Heart right ventricle (tissue), 16 donors: ENCODE measurements at regions not wholly inside any gene's neighbourhood (a gene's known extent, or its start where the extent isn't known, plus 50 kb on each side); places are given as distances from the start of the nearest gene placed in this dataset.

ENCODE experiments used
- ATAC-seq, 8 donors: fragments of 200-7000 bp; cut with Tn5 transposase; one replicate each; pipeline ENCODE4 v1.9.1; 2020; ENCODE audit warnings: mild to moderate bottlenecking in 8 of 8, moderate library complexity in 8 of 8, moderate number of reproducible peaks in 1 of 8
- DNase-seq, 2 donors: peaks; one replicate each; pipeline ENCODE4 v3.0.0-alpha.2; 2020
- H3K27ac ChIP-seq, 10 donors: fragments of 200-600 bp; sonication (generic) in 2 of 10; one replicate each; pipeline versions ENCODE4 v1.5.0 to v1.8.0; 2020 to 2022; ENCODE audit warnings: mild to moderate bottlenecking in 3 of 10
- H3K27me3 ChIP-seq, 7 donors: fragments of 200-600 bp; one replicate each; pipeline ENCODE4 v1.8.0; 2021 to 2022; ENCODE audit warnings: mild to moderate bottlenecking in 2 of 7
- H3K36me3 ChIP-seq, 9 donors: fragments of 200-600 bp; sonication (generic) in 1 of 9; one replicate each; pipeline versions ENCODE4 v1.5.0 to v1.8.0; 2020 to 2022; ENCODE audit warnings: mild to moderate bottlenecking in 2 of 9
- H3K4me1 ChIP-seq, 9 donors: fragments of 200-600 bp; sonication (generic) in 1 of 9; one replicate each; pipeline versions ENCODE4 v1.5.0 to v1.8.0; 2020 to 2022; ENCODE audit warnings: mild to moderate bottlenecking in 4 of 9
- H3K4me3 ChIP-seq, 10 donors: fragments of 200-600 bp; sonication (generic) in 2 of 10; one replicate each; pipeline versions ENCODE4 v1.5.0 to v1.8.0; 2020 to 2022; ENCODE audit warnings: mild to moderate bottlenecking in 7 of 10, moderate library complexity in 2 of 10
- H3K9me3 ChIP-seq, 11 donors: fragments of 200-600 bp in 10 of 11; sonication (generic) in 2 of 11; one replicate each; pipeline versions ENCODE4 v1.5.0 to v1.8.0; 2013 to 2022; ENCODE audit warnings: mild to moderate bottlenecking in 2 of 11, control low read depth in 1 of 11, moderate library complexity in 1 of 11
- WGBS, 2 donors: extraction: QIAGEN DNeasy Blood & Tissue Kit; methylation state at CpG; one replicate each; pipeline ENCODE4 v1.1.7; 2013; ENCODE audit warnings: inconsistent platforms in 1 of 2; 5-methylcytosine and 5-hydroxymethylcytosine counted together
- intact Hi-C, 10 donors: fragments of 100-400 bp; cut with DNase I; formaldehyde crosslinking; loops; one replicate each; pipeline versions ENCODE4 v1.11.1 to v1.14.2; 2022
- TF ChIP-seq, protein P1 (sequence below), 9 donors: fragments of 200-600 bp; sonication (generic) in 2 of 9; IDR thresholded peaks; one replicate each; pipeline versions ENCODE4 v1.5.0 to v1.8.0; 2021 to 2022; ENCODE audit warnings: antibody characterized with exemption in 9 of 9, mild to moderate bottlenecking in 5 of 9, moderate library complexity in 1 of 9
- donor health status: Arrhythmogenic right ventricular cardiomyopathy.
- donor health status: ischemic (EF 13 %, LVEDD 7.1; RV severe dilation, severe dysfunction).
- donor health status: healthy with polysubstance abuse.
- donor health status: DM: no; HTN: yes; CAD: no.
- donor health status: DM: no; HTN: no; CAD: no.
- donor health status: ischemic (EF 25% LVEDD 6.9; RV normal size, moderate dysfunction).
- donor health status: ischemic (EF 25% LVEDD 5.7; RV mildly dilated, moderate dysfunction).
- donor health status: healthy.
- donor health status: DM: yes; HTN: yes; CAD: no.
- donor health status: Ischemic cardiomyopathy.
- donor health status: ischemic (EF 35%, LVEDD 5.7; RV mildly dilated, moderate dysfunction).
- donor health status: nonischemic (EF 11% LVEDD 7.7; RV severe dilation, severe dysfunction).
- donor health status: DM: yes; HTN: yes; CAD: no.
- donor health status: PGD.
- donor health status: ischemic (EF 29% LVEDD 5.4; RV normal size, mild dysfunction).
- donor health status: nonischemic (EF 23%, LVEDD 6.1; RV moderate dilation, normal function).

DNA sequence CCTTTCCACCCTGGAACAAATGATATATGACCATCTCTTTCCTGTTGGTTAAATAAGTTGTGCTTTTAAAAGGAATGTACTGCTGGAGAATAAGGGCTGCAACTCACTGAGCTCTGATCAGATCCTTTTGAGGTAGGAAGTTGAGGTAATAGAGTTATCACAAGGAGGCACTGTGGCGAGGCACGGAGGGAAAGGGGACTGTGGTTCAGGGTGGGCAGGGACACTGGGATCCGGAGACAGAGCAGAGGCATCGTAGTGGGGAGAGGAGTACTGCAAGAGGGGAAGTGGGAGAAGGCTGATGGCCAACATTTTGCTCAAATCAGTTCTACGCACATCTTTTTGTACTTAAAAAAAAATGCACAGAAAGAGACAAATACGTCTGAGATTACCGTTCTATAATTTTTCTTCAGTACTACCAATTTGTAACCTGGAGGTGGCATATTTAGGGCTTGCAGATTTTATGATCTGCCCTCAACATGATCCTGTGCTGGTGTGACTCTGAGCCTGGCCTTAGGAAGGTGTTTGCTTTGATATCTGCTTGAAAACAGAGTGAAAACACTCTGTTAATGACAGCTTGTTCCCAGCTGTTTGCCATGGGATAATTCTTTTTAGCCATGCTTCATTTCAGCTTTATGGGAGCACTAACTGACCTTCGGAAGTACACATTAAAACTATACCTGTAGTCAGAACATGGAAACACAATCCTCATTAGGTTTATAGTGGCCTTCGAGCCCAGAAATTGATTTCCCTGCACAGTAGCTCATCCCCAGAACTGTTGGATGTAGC is 168.1 kb downstream of the KCNE4 start:
- ATAC-seq (no peak), DNase-seq (no peak)
- Histone ChIP-seq H3K27me3 (no peaks in the 10 kb centered on the region), H3K27ac (no peak overlapping the region), H3K9me3 (peaks cover 0 to 2% (median 0%) of the 10 kb centered on the region in 11 donors), H3K36me3 (no peaks in the 10 kb centered on the region), H3K4me1 (peaks cover 0 to 5% (median 0%) of the 10 kb centered on the region in 9 donors), H3K4me3 (no peak overlapping the region)
- WGBS, 2 donors: 68 to 73% methylated on average over 9 of the region's 9 CpGs
- intact Hi-C loops: no loop called here
- TF ChIP-seq, protein P1, sequence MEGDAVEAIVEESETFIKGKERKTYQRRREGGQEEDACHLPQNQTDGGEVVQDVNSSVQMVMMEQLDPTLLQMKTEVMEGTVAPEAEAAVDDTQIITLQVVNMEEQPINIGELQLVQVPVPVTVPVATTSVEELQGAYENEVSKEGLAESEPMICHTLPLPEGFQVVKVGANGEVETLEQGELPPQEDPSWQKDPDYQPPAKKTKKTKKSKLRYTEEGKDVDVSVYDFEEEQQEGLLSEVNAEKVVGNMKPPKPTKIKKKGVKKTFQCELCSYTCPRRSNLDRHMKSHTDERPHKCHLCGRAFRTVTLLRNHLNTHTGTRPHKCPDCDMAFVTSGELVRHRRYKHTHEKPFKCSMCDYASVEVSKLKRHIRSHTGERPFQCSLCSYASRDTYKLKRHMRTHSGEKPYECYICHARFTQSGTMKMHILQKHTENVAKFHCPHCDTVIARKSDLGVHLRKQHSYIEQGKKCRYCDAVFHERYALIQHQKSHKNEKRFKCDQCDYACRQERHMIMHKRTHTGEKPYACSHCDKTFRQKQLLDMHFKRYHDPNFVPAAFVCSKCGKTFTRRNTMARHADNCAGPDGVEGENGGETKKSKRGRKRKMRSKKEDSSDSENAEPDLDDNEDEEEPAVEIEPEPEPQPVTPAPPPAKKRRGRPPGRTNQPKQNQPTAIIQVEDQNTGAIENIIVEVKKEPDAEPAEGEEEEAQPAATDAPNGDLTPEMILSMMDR (IDR thresholded peaks at IDR 0.05): no peak

DNA sequence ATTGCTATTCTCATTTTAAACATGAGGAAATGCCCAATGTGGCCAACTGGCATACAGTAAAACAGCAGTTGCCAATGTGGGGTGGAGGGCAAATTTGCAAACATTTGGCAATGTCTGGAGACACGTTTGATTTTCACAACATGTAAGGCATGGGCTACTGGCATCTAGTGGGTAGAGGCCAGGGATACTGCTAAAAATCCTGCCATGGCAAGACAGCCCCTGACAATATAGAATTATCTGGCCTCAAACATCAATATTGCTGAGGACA is 168.6 kb downstream of the KCNE4 start:
- 42 to 50% methylated on average over 1 of the region's 1 CpG for WGBS, 2 donors
- no peak overlapping the region for H3K27ac ChIP-seq
- ATAC-seq (no peak), DNase-seq (no peak)
- H3K27me3 ChIP-seq: no peaks in the 10 kb centered on the region
- H3K4me1 ChIP-seq: peaks cover 0 to under 1% (median 0%) of the 10 kb centered on the region in 9 donors
- H3K36me3 ChIP-seq: no peaks in the 10 kb centered on the region
- TF ChIP-seq, protein P1 (IDR thresholded peaks at IDR 0.05): no peak
- no peak overlapping the region for H3K4me3 ChIP-seq
- H3K9me3 ChIP-seq: peaks cover 0 to 2% (median 0%) of the 10 kb centered on the region in 11 donors
- intact Hi-C loops: no loop called here

DNA sequence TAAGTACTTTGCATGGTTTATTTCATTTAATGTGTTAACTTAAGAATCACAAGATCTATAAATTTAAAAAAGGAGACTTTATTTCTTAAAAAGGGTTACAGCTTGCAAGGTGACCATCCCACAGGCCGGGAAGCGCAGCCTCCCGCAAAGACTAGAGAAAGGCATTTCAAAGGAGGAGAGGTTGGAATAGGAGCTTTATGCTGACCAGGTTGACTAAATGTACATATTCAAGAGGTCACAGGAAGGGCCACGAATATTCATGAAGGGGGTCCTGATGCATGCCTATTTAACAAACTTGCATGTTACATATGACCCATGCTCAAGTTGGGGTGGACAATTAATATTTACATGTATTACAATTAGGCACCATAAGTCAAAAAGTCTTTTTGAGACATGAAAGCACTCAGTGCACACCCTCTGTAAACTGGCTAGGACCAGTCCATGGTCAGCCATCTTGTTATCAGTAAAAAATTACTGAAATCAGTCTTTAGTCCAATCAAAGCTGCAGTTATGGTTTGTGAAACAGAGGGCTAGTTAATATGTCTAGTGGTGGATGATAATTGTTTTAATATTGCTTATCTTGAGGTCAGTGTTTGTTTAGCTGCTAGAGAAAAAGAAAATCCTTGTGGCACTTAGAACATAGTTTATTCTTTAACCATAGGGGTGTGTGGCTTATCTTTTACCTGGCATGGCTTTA is 169.3 kb downstream of the KCNE4 start:
- Histone ChIP-seq H3K36me3 (no peaks in the 10 kb centered on the region), H3K9me3 (peaks cover 0 to 2% (median 0%) of the 10 kb centered on the region in 11 donors), H3K4me3 (no peak overlapping the region), H3K4me1 (no peaks in the 10 kb centered on the region), H3K27me3 (no peaks in the 10 kb centered on the region), H3K27ac (no peak overlapping the region)
- WGBS, 2 donors: 75 to 79% methylated on average over 4 of the region's 4 CpGs
- no peak for ATAC-seq
- TF ChIP-seq, protein P1 (IDR thresholded peaks at IDR 0.05): no peak
- no peak for DNase-seq
- intact Hi-C loops: no loop called here

DNA sequence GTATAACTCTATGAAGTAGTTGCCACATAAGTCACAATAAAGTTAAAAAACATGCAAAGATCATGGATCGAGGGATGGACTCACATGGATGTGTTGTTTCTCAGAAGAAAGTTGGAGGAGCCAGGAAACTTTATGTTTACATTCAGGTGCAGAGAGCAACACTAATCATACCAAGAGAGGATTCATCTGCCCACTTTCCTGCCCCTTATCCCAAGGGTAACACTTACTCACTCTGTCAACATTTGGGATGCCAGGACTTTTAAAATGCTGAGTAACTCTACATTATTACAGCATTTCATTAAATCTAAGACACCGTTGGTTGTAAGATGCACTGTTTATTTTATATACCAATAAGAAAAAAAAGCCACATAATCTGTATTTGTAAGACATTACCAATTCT is 170.4 kb downstream of the KCNE4 start:
- intact Hi-C loops: no loop called here
- Histone ChIP-seq H3K27ac (no peak overlapping the region), H3K4me3 (no peak overlapping the region), H3K36me3 (no peaks in the 10 kb centered on the region), H3K27me3 (no peaks in the 10 kb centered on the region), H3K9me3 (peaks cover 0 to 2% (median 0%) of the 10 kb centered on the region in 11 donors), H3K4me1 (no peaks in the 10 kb centered on the region)
- TF ChIP-seq, protein P1 (IDR thresholded peaks at IDR 0.05): no peak
- DNase-seq (no peak), ATAC-seq (no peak)
- 87% methylated on average over 2 of the region's 2 CpGs for WGBS, 2 donors
